Muscle of back (tissue), 3 donors: ENCODE measurements at regions not wholly inside any gene's neighbourhood (a gene's known extent, or its start where the extent isn't known, plus 50 kb on each side); places are given as distances from the start of the nearest gene placed in this dataset.

Experiments
- DNase-seq, 3 donors: peaks; one replicate each; pipeline versions ENCODE4 v3.0.0 to v3.0.0-alpha.2; 2013

- no peak for DNase-seq
Measured at GRCh38 chr4:186932196-186932595, 208.5 kb upstream of the FAT1 start.

GRCh38 chr4:186932631-186933187, 209.1 kb upstream of the FAT1 start:
- DNase-seq = peak in 1 of 3 donors; percentile 26

- no peak for DNase-seq
Measured at GRCh38 chr4:186934244-186934643, 210.6 kb upstream of the FAT1 start.

- DNase-seq = no peak
Measured at GRCh38 chr4:186934841-186935443, 211.3 kb upstream of the FAT1 start.

GRCh38 chr4:186935901-186936300, 212.2 kb upstream of the FAT1 start:
- no peak for DNase-seq

- DNase-seq = peak; percentile 60 to 78 (median 68)
Measured at GRCh38 chr4:186936496-186937375, 213.1 kb upstream of the FAT1 start.

GRCh38 chr4:186939226-186939625, 215.6 kb upstream of the FAT1 start:
- DNase-seq = no peak

- DNase-seq = no peak
Measured at GRCh38 chr4:186939766-186940165, 216.1 kb upstream of the FAT1 start.

GRCh38 chr4:186940476-186940875, 216.8 kb upstream of the FAT1 start:
- DNase-seq = no peak

- peak; percentile 58 to 93 (median 85) for DNase-seq
Measured at GRCh38 chr4:186942758-186943377, 219.2 kb upstream of the FAT1 start.

- no peak for DNase-seq
Measured at GRCh38 chr4:186943411-186943810, 219.8 kb upstream of the FAT1 start.

- DNase-seq = no peak
Measured at GRCh38 chr4:186946136-186946535, 222.5 kb upstream of the FAT1 start.

- peak in 1 of 3 donors; percentile 43 for DNase-seq
Measured at GRCh38 chr4:186946682-186947294, 223.1 kb upstream of the FAT1 start.

- peak in 1 of 3 donors; percentile 66 for DNase-seq
Measured at GRCh38 chr4:186948361-186949242, 224.9 kb upstream of the FAT1 start.

GRCh38 chr4:186949847-186950246, 226.2 kb upstream of the FAT1 start:
- no peak for DNase-seq

GRCh38 chr4:186952709-186953108, 229.1 kb upstream of the FAT1 start:
- no peak for DNase-seq

- peak in 1 of 3 donors; percentile 50 for DNase-seq
Measured at GRCh38 chr4:186953599-186954260, 230.1 kb upstream of the FAT1 start.

- DNase-seq = peak in 1 of 3 donors; percentile 63
Measured at GRCh38 chr4:186954509-186954908, 230.9 kb upstream of the FAT1 start.

GRCh38 chr4:186954956-186955355, 231.3 kb upstream of the FAT1 start:
- no peak for DNase-seq

- DNase-seq = no peak
Measured at GRCh38 chr4:186957952-186958555, 234.4 kb upstream of the FAT1 start.
